ENCODE measurements at regions not wholly inside any gene's neighbourhood (a gene's known extent, or its start where the extent isn't known, plus 50 kb on each side); places are given as distances from the start of the nearest gene placed in this dataset.

DNA sequence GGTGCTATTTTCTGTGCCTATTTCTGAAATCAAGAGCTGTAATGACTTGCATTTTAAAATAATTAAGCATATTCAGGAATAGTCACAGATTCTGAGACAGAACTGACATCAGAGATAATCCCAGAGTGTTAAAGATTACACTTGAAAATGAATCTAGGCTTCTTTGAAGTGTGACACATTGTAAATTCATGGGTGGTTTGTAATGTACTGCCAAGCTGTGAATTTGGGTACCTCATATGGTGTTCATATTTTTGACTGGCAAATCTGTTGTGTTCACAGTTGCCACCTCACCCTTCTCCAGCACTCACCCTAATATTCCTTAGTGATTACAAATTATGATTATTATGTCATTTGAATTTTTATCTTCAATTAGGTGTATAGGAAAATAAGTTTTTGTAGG is 78.5 kb upstream of the CSRP2 start:
- CTCF ChIA-PET = interaction anchor here (1.0 to 1.7 kb wide), 3 partner anchors 10 to 329 kb away, joined by 3 to 5 read pairs (median 4); no protein-coding TSS in a partner anchor
- H3K27ac ChIP-seq (ENCODE audit: insufficient read depth, low read depth, low read length) = no peak overlapping the region
- no peaks in the 10 kb centered on the region for H3K9me1 ChIP-seq (replicated peaks; ENCODE audit: control insufficient read depth, extremely low read depth, insufficient read depth, low read length)
- no peaks in the 10 kb centered on the region for H3K79me2 ChIP-seq (ENCODE audit: control insufficient read depth, insufficient read depth, low read length)
- peaks cover 0 to 4% of the 10 kb centered on the region in 2 experiments for H3K27me3 ChIP-seq (ENCODE audit: control insufficient read depth in 2 of 2, insufficient read depth in 2 of 2, low read length in 2 of 2)
- no peak overlapping the region for H3K4me3 ChIP-seq (replicated peaks in 1 of 3; ENCODE audit: insufficient read depth in 1 of 3, low read depth in 1 of 3, low read length in 3 of 3)
- no peaks in the 10 kb centered on the region for H3K36me3 ChIP-seq (ENCODE audit: control insufficient read depth in 2 of 2, extremely low read depth in 1 of 2, insufficient read depth in 2 of 2, low read length in 2 of 2)
- no peaks in the 10 kb centered on the region for H3K9me3 ChIP-seq (replicated peaks; ENCODE audit: control insufficient read depth, insufficient read depth, low read length)
- POLR2A ChIA-PET = no interaction called here
- dilution Hi-C loops (cut with MboI; ENCODE audit: extremely low pct_ligation_motif_present, low sequenced_read_pairs) (no loop called here), intact Hi-C loops (cut with micrococcal nuclease) (no loop called here)
- H2AFZ ChIP-seq (ENCODE audit: low read depth, low read length) = no peak overlapping the region
- no peak for DNase-seq (ENCODE audit: low read depth, low spot score)
- no peak overlapping the region for H3K9ac ChIP-seq (replicated peaks; ENCODE audit: extremely low read depth, insufficient read depth, low read length)
- no peak for TF ChIP-seq POLR2A (IDR thresholded peaks at IDR 0.05; ENCODE audit: low read depth, low read length)
- TF ChIP-seq POLR2AphosphoS5 (IDR thresholded peaks at IDR 0.05; ENCODE audit: insufficient read depth, low read depth, low read length) = no peak
- no peaks in the 10 kb centered on the region for H3K4me1 ChIP-seq (ENCODE audit: control insufficient read depth, extremely low read depth, insufficient read depth, low read length)
- no peak for FAIRE-seq
- no peaks in the 10 kb centered on the region for H4K20me1 ChIP-seq (replicated peaks; ENCODE audit: control insufficient read depth, extremely low read depth, insufficient read depth, low read length)
- BruUV-seq (replicated peaks) = no TSS peak
- H3K4me2 ChIP-seq (ENCODE audit: insufficient read depth, low read length) = no peak overlapping the region

DNA sequence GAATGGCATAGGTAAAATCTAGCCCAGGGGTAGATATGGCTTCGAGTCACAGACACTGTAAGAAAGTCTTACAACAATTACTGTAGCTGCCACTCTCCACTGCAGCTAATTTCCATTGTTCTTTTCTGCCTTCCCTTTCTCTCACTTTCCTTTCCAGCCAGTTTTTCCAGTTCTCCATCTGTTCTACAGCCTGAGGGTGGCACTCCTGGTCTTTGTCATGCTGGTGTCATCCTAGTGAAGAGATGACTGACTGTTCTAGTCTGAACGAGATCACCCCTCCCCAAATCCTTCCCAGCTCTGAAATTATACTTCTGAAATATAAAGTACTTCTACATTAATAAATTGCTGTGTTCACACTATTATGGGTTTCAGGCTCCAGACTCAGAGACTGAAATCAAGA is 74.2 kb upstream of the CSRP2 start:
- intact Hi-C loops (cut with micrococcal nuclease) (no loop called here), dilution Hi-C loops (cut with MboI; ENCODE audit: extremely low pct_ligation_motif_present, low sequenced_read_pairs) (no loop called here)
- H3K9me1 ChIP-seq (replicated peaks; ENCODE audit: control insufficient read depth, extremely low read depth, insufficient read depth, low read length) = no peaks in the 10 kb centered on the region
- POLR2A ChIA-PET = no interaction called here
- no peak overlapping the region for H3K27ac ChIP-seq (ENCODE audit: insufficient read depth, low read depth, low read length)
- H4K20me1 ChIP-seq (replicated peaks; ENCODE audit: control insufficient read depth, extremely low read depth, insufficient read depth, low read length) = no peaks in the 10 kb centered on the region
- H3K9me3 ChIP-seq (replicated peaks; ENCODE audit: control insufficient read depth, insufficient read depth, low read length) = no peaks in the 10 kb centered on the region
- no peak overlapping the region for H3K9ac ChIP-seq (replicated peaks; ENCODE audit: extremely low read depth, insufficient read depth, low read length)
- no peaks in the 10 kb centered on the region for H3K79me2 ChIP-seq (ENCODE audit: control insufficient read depth, insufficient read depth, low read length)
- no peaks in the 10 kb centered on the region for H3K4me1 ChIP-seq (ENCODE audit: control insufficient read depth, extremely low read depth, insufficient read depth, low read length)
- no peaks in the 10 kb centered on the region for H3K36me3 ChIP-seq (ENCODE audit: control insufficient read depth in 2 of 2, extremely low read depth in 1 of 2, insufficient read depth in 2 of 2, low read length in 2 of 2)
- DNase-seq (ENCODE audit: low read depth, low spot score) (no peak), FAIRE-seq (no peak)
- H3K4me3 ChIP-seq (replicated peaks in 1 of 3; ENCODE audit: insufficient read depth in 1 of 3, low read depth in 1 of 3, low read length in 3 of 3) = no peak overlapping the region
- H3K27me3 ChIP-seq (ENCODE audit: control insufficient read depth in 2 of 2, insufficient read depth in 2 of 2, low read length in 2 of 2) = peaks cover 1 to 7% of the 10 kb centered on the region in 2 experiments
- no TSS peak for BruUV-seq (replicated peaks)
- H3K4me2 ChIP-seq (ENCODE audit: insufficient read depth, low read length) = no peak overlapping the region
- TF ChIP-seq FOS (IDR thresholded peaks at IDR 0.05; ENCODE audit: borderline replicate concordance, insufficient read depth, low read length) (no peak), EZH2 (IDR thresholded peaks at IDR 0.05; ENCODE audit: borderline replicate concordance, low read depth, low read length, severe bottlenecking) (no peak), MYC (IDR thresholded peaks at IDR 0.05; ENCODE audit: low read depth, low read length) (no peak), POLR2A (IDR thresholded peaks at IDR 0.05; ENCODE audit: low read depth, low read length) (no peak), POLR2AphosphoS5 (IDR thresholded peaks at IDR 0.05; ENCODE audit: insufficient read depth, low read depth, low read length) (no peak), JUN (IDR thresholded peaks at IDR 0.05; ENCODE audit: borderline replicate concordance, insufficient read depth, insufficient read length, low read depth) (no peak), GATA2 (IDR thresholded peaks at IDR 0.05; ENCODE audit: insufficient read depth, insufficient read length, low read depth, low read length) (no peak)
- TF ChIP-seq, protein P1, sequence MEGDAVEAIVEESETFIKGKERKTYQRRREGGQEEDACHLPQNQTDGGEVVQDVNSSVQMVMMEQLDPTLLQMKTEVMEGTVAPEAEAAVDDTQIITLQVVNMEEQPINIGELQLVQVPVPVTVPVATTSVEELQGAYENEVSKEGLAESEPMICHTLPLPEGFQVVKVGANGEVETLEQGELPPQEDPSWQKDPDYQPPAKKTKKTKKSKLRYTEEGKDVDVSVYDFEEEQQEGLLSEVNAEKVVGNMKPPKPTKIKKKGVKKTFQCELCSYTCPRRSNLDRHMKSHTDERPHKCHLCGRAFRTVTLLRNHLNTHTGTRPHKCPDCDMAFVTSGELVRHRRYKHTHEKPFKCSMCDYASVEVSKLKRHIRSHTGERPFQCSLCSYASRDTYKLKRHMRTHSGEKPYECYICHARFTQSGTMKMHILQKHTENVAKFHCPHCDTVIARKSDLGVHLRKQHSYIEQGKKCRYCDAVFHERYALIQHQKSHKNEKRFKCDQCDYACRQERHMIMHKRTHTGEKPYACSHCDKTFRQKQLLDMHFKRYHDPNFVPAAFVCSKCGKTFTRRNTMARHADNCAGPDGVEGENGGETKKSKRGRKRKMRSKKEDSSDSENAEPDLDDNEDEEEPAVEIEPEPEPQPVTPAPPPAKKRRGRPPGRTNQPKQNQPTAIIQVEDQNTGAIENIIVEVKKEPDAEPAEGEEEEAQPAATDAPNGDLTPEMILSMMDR (IDR thresholded peaks at IDR 0.05; ENCODE audit: extremely low read depth in 1 of 2, insufficient read depth in 1 of 2, low read depth in 1 of 2, low read length in 2 of 2) = no peak
- TF ChIP-seq, protein P2, sequence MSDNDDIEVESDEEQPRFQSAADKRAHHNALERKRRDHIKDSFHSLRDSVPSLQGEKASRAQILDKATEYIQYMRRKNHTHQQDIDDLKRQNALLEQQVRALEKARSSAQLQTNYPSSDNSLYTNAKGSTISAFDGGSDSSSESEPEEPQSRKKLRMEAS (IDR thresholded peaks at IDR 0.05; ENCODE audit: insufficient read depth, insufficient read length) = no peak
- no peak overlapping the region for H2AFZ ChIP-seq (ENCODE audit: low read depth, low read length)
- CTCF ChIA-PET = no interaction called here
